K562 (cell line): ENCODE measurements at regions not wholly inside any gene's neighbourhood (a gene's known extent, or its start where the extent isn't known, plus 50 kb on each side); places are given as distances from the start of the nearest gene placed in this dataset.

ENCODE experiments used
- ATAC-seq: fragments of 200-7000 bp; cut with Tn5 transposase; 3 replicates; pipeline ENCODE4 v1.9.1; 2020; ENCODE audit warnings: moderate library complexity
- BruUV-seq: library from RNA; stranded (reverse); fragments of 400-500 nt; replicated peaks from 2 replicates; lab custom pipeline; 2021; lab: Mats Ljungman, UMichigan
- CTCF ChIA-PET: fragments of 300-600 bp; formaldehyde crosslinking; extraction: SDS; loops from one replicate; lab custom pipeline; 2021; ENCODE audit warnings: low intra/inter-chr PET ratio; lab: Yijun Ruan, JAX
- POLR2A ChIA-PET: fragments of 300-600, 350-650 bp; sonication (Branson Sonifier 250); formaldehyde crosslinking; extraction: SDS; loops from one replicate; lab custom pipeline; 2021; ENCODE audit warnings: antibody characterized with exemption, inconsistent platforms; lab: Yijun Ruan, JAX
- DNase-seq, 4 experiments: peaks; one replicate each; pipeline versions ENCODE4 v3.0.0 to v3.0.0-alpha.2; 2011 to 2018; ENCODE audit warnings: low spot score in 3 of 4, mixed read lengths in 3 of 4; ENCODE audit errors: extremely low read depth in 1 of 4
- FAIRE-seq: peaks from 2 replicates; lab custom pipeline; 2011; peaks lifted over from hg19 to GRCh38; lab: Jason Lieb, UNC
- H2AFZ ChIP-seq: 2 replicates; pipeline ENCODE4 v1.6.0; 2011; ENCODE audit warnings: low read depth, low read length, control low read depth, inconsistent platforms
- H3K27ac ChIP-seq: fragments of 200-600 bp; 3 replicates; pipeline ENCODE4 v1.8.0; 2011; ENCODE audit warnings: low read depth, mild to moderate bottlenecking, control low read depth, inconsistent platforms, low read length, moderate library complexity, mixed read lengths; ENCODE audit errors: extremely low read depth
- H3K27me3 ChIP-seq, 2 experiments: fragments of 300-600 bp in 1 of 2; 2 replicates in 1 of 2; 3 replicates in 1 of 2; pipeline versions ENCODE4 v1.6.0 to v1.8.0; 2011; ENCODE audit warnings: inconsistent platforms in 2 of 2, low read length in 2 of 2, mild to moderate bottlenecking in 1 of 2, mixed read lengths in 1 of 2, moderate library complexity in 1 of 2; ENCODE audit not compliant: control insufficient read depth in 2 of 2, insufficient read depth in 2 of 2
- H3K36me3 ChIP-seq: fragments of 300-600 bp; 3 replicates; pipeline ENCODE4 v1.8.0; 2011; ENCODE audit warnings: mild to moderate bottlenecking, low read length, inconsistent platforms; ENCODE audit not compliant: control insufficient read depth, insufficient read depth
- H3K4me1 ChIP-seq, 2 experiments: fragments of 200-600 bp in 1 of 2; replicated peaks in 1 of 2; 2 replicates in 1 of 2; 3 replicates in 1 of 2; pipeline versions ENCODE4 v1.5.1 to v1.8.0; 2011; ENCODE audit warnings: inconsistent platforms in 2 of 2, low read length in 2 of 2, mild to moderate bottlenecking in 1 of 2, mixed read lengths in 1 of 2, moderate library complexity in 1 of 2; ENCODE audit not compliant: control insufficient read depth in 2 of 2, insufficient read depth in 2 of 2
- H3K4me2 ChIP-seq: 2 replicates; pipeline ENCODE4 v1.6.1; 2011; ENCODE audit warnings: low read length, control low read depth, inconsistent platforms, mixed read lengths; ENCODE audit not compliant: insufficient read depth
- H3K4me3 ChIP-seq: fragments of 200-600 bp; sonication (generic), shearing (Covaris generic); 2 replicates; pipeline ENCODE4 v1.5.1; 2016; ENCODE audit warnings: control low read depth, inconsistent platforms
- H3K79me2 ChIP-seq: fragments of 200-600 bp; 3 replicates; pipeline ENCODE4 v1.8.0; 2011; ENCODE audit warnings: low read length, inconsistent platforms; ENCODE audit not compliant: control insufficient read depth, insufficient read depth
- H3K9ac ChIP-seq, 2 experiments: 2 replicates each; pipeline versions ENCODE4 v1.6.0 to v1.6.1; 2011; ENCODE audit warnings: low read depth in 2 of 2, low read length in 2 of 2, control low read depth in 1 of 2, inconsistent platforms in 1 of 2, mild to moderate bottlenecking in 1 of 2, mixed read lengths in 1 of 2; ENCODE audit not compliant: insufficient read depth in 1 of 2
- H3K9me1 ChIP-seq: one replicate; pipeline ENCODE4 v1.6.0; 2011; ENCODE audit warnings: inconsistent platforms, mild to moderate bottlenecking, low read length, moderate library complexity; ENCODE audit not compliant: control insufficient read depth, insufficient read depth
- H3K9me3 ChIP-seq: replicated peaks from 2 replicates; pipeline ENCODE4 v1.5.1; 2011; ENCODE audit warnings: low read depth, low read length, inconsistent platforms; ENCODE audit not compliant: control insufficient read depth, insufficient read depth
- H4K20me1 ChIP-seq: replicated peaks from 2 replicates; pipeline ENCODE4 v1.6.1; 2011; ENCODE audit warnings: low read length, inconsistent platforms, mixed read lengths; ENCODE audit not compliant: control insufficient read depth, insufficient read depth
- ATF4 ChIP-seq: fragments of 450-650 bp; formaldehyde crosslinking; IDR thresholded peaks from 2 replicates; pipeline ENCODE4 v1.4.0; 2022; ENCODE audit warnings: mild to moderate bottlenecking, moderate library complexity
- ATF7 ChIP-seq: fragments of 450-650 bp; IDR thresholded peaks from 2 replicates; pipeline ENCODE4 v1.7.1; 2014; ENCODE audit warnings: mild to moderate bottlenecking, moderate library complexity
- FUS ChIP-seq: fragments of 200-400 bp; formaldehyde crosslinking; optimal IDR thresholded peaks from 2 replicates; pipeline ENCODE3; 2017; ENCODE audit warnings: low read depth, low read length
- HNRNPK ChIP-seq: fragments of 200-400 bp; formaldehyde crosslinking; IDR thresholded peaks from one replicate; pipeline ENCODE4 v1.6.1; 2018; ENCODE audit warnings: mild to moderate bottlenecking, low read depth, low read length; ENCODE audit not compliant: poor library complexity, severe bottlenecking
- KLF1 ChIP-seq: fragments of 450-650 bp; IDR thresholded peaks from 2 replicates; pipeline ENCODE4 v1.6.1; 2016; ENCODE audit warnings: missing genetic modification characterization, missing compliant biosample characterization
- MAFF ChIP-seq: IDR thresholded peaks from 2 replicates; pipeline ENCODE4 v1.6.1; 2012; ENCODE audit warnings: low read length, improper control_type of control experiment
- PHF8 ChIP-seq: fragments of 200-600 bp; sonication (generic); IDR thresholded peaks from 2 replicates; pipeline ENCODE4 v1.6.1; 2012; ENCODE audit warnings: mixed run types, mild to moderate bottlenecking, inconsistent platforms, low read length, moderate library complexity, borderline replicate concordance
- POLR3G ChIP-seq: IDR thresholded peaks from 2 replicates; pipeline ENCODE4 v1.6.1; 2011; ENCODE audit not compliant: insufficient read length, insufficient replicate concordance; ENCODE audit errors: extremely low read depth
- RBM34 ChIP-seq: fragments of 200-400 bp; formaldehyde crosslinking; IDR thresholded peaks from 2 replicates; pipeline ENCODE4 v1.6.1; 2018; ENCODE audit warnings: low read length, borderline replicate concordance; ENCODE audit not compliant: insufficient read depth
- RREB1 ChIP-seq: fragments of 250-450 bp; sonication (Bioruptor Pico); IDR thresholded peaks from 2 replicates; pipeline ENCODE4 v1.4.0; 2020
- TRIM28 ChIP-seq: fragments of 450-650 bp; IDR thresholded peaks from 2 replicates; pipeline ENCODE4 v1.6.1; 2017
- VEZF1 ChIP-seq: fragments of 200-800 bp; sonication (Bioruptor generic); IDR thresholded peaks from 2 replicates; pipeline ENCODE4 v1.6.1; 2017; ENCODE audit warnings: missing genetic modification characterization, missing compliant biosample characterization
- ZNF280B ChIP-seq: fragments of 250-450 bp; sonication (Bioruptor Pico); IDR thresholded peaks from 2 replicates; pipeline ENCODE4 v1.5.1; 2021; ENCODE audit warnings: mild to moderate bottlenecking
- ZNF41 ChIP-seq: fragments of 250-450 bp; sonication (Bioruptor Pico); conservative IDR thresholded peaks from 2 replicates; pipeline ENCODE4 v1.4.0; 2020; ENCODE audit warnings: mild to moderate bottlenecking
- WGBS: fragments of 100-300 bp; shearing (Covaris generic); methylation state at CpG from one replicate; pipeline ENCODE4 v1.1.6; 2016; ENCODE audit warnings: low coverage, mixed read lengths; ENCODE audit not compliant: insufficient coverage; ENCODE audit errors: missing lambda C conversion rate; 5-methylcytosine and 5-hydroxymethylcytosine counted together
- in situ Hi-C: fragments of 300-500 bp; cut with MboI; formaldehyde crosslinking; loops from 4 replicates; pipeline ENCODE4 v1.15.0; 2018; ENCODE audit warnings: inconsistent platforms, mixed read lengths
- intact Hi-C: fragments of 100-400 bp; cut with micrococcal nuclease; formaldehyde crosslinking; loops from 2 replicates; pipeline ENCODE4 v1.14.2; 2022

- ChIA-PET CTCF (no interaction called here), POLR2A (interaction anchor here (0.6 to 0.7 kb wide), 3 partner anchors 11 to 1300 kb away, joined by 3 to 5 read pairs (median 4); no protein-coding TSS in a partner anchor)
- no peak overlapping the region for H3K4me2 ChIP-seq
- no peaks in the 10 kb centered on the region for H3K36me3 ChIP-seq
- in situ Hi-C loops (no loop called here), intact Hi-C loops (no loop called here)
- no peaks in the 10 kb centered on the region for H3K79me2 ChIP-seq
- WGBS, result 63% methylated on average over 6 of the region's 6 CpGs
- FAIRE-seq, result no peak
- no peaks in the 10 kb centered on the region for H4K20me1 ChIP-seq
- H3K9me3 ChIP-seq, result no peaks in the 10 kb centered on the region
- ATAC-seq, result no peak
- BruUV-seq, result no TSS peak
- H3K27me3 ChIP-seq, result no peaks in the 10 kb centered on the region
- H3K4me1 ChIP-seq, result peaks cover 10 to 30% of the 10 kb centered on the region in 2 experiments; a peak in 4 of 5 replicates
- H3K27ac ChIP-seq, result no peak overlapping the region
- H3K4me3 ChIP-seq, result no peak overlapping the region
- no peak overlapping the region for H2AFZ ChIP-seq
- no peak overlapping the region for H3K9ac ChIP-seq
- no peak for DNase-seq
- no peaks in the 10 kb centered on the region for H3K9me1 ChIP-seq
- no peak for TF ChIP-seq RBM34
- no peak for TF ChIP-seq POLR3G
- no peak for TF ChIP-seq FUS
- no peak for TF ChIP-seq ZNF280B
- no peak for TF ChIP-seq KLF1
- no peak for TF ChIP-seq ATF7
- no peak for TF ChIP-seq PHF8
- no peak for TF ChIP-seq VEZF1 (CRISPR knock-in tag)
- no peak for TF ChIP-seq ZNF41
- no peak for TF ChIP-seq RREB1
- no peak for TF ChIP-seq TRIM28
- no peak for TF ChIP-seq MAFF
- TF ChIP-seq HNRNPK, result no peak
- TF ChIP-seq ATF4 (CRISPR knock-in tag), result no peak
These were observed 261.4 kb upstream of the USP24 start for GRCh38 chr1:55476445-55477015.
